GM12878 (cell line): ENCODE measurements at regions not wholly inside any gene's neighbourhood (a gene's known extent, or its start where the extent isn't known, plus 50 kb on each side); places are given as distances from the start of the nearest gene placed in this dataset.

Experiments used
- ATF3 ChIP-seq: IDR thresholded peaks from 2 replicates; pipeline ENCODE4 v1.6.1; 2011; ENCODE audit warnings: low read depth, mild to moderate bottlenecking, low read length, moderate library complexity, borderline replicate concordance; ENCODE audit errors: extremely low read depth
- CHD4 ChIP-seq: fragments of 200-600 bp; sonication (generic); IDR thresholded peaks from 2 replicates; pipeline ENCODE4 v1.6.1; 2016; ENCODE audit warnings: mild to moderate bottlenecking
- CTCF ChIP-seq, 3 experiments: IDR thresholded peaks in 2 of 3; conservative IDR thresholded peaks in 1 of 3; 2 replicates each; pipeline ENCODE4 v1.5.1; 2011; ENCODE audit warnings: low read depth in 3 of 3, low read length in 3 of 3, mild to moderate bottlenecking in 3 of 3, control low read depth in 2 of 3, moderate library complexity in 2 of 3, inconsistent platforms in 1 of 3, mixed read lengths in 1 of 3; ENCODE audit not compliant: control insufficient read depth in 2 of 3, insufficient read depth in 1 of 3; ENCODE audit errors: extremely low read depth in 1 of 3
- ELK1 ChIP-seq: IDR thresholded peaks from 2 replicates; pipeline ENCODE4 v1.6.1; 2012; ENCODE audit warnings: low read depth, low read length, improper control_type of control experiment
- EP300 ChIP-seq, 2 experiments: fragments of 150-350 bp in 1 of 2; IDR thresholded peaks; 2 replicates each; pipeline ENCODE4 v1.6.1; 2011 to 2012; ENCODE audit warnings: low read depth in 2 of 2, low read length in 2 of 2, borderline replicate concordance in 1 of 2, improper control_type of control experiment in 1 of 2, inconsistent platforms in 1 of 2; ENCODE audit not compliant: control insufficient read depth in 1 of 2
- GABPA ChIP-seq: IDR thresholded peaks from 2 replicates; pipeline ENCODE4 v1.6.1; 2014; ENCODE audit warnings: antibody characterized with exemption, low read depth, mild to moderate bottlenecking, inconsistent platforms
- POLR2A ChIP-seq: IDR thresholded peaks from 2 replicates; pipeline ENCODE4 v1.6.1; 2011; ENCODE audit warnings: low read depth, mild to moderate bottlenecking, low read length
- POLR2AphosphoS5 ChIP-seq: IDR thresholded peaks from 2 replicates; pipeline ENCODE4 v1.6.1; 2011; ENCODE audit warnings: mild to moderate bottlenecking, low read length, inconsistent platforms
- SMC3 ChIP-seq: IDR thresholded peaks from 2 replicates; pipeline ENCODE4 v1.6.1; 2011; ENCODE audit warnings: low read length, improper control_type of control experiment, borderline replicate concordance
- SREBF2 ChIP-seq: IDR thresholded peaks from 2 replicates; pipeline ENCODE4 v1.6.1; 2012; ENCODE audit warnings: mild to moderate bottlenecking, low read length
- TCF7 ChIP-seq: IDR thresholded peaks from 2 replicates; pipeline ENCODE4 v1.6.1; 2014; ENCODE audit warnings: antibody characterized with exemption, borderline replicate concordance

- TF ChIP-seq CHD4, result no peak
- no peak for TF ChIP-seq GABPA
- no peak for TF ChIP-seq ATF3
- TF ChIP-seq POLR2AphosphoS5, result no peak
- TF ChIP-seq EP300 (IDR thresholded peaks at IDR 0.05; ENCODE audit: borderline replicate concordance in 1 of 2, control insufficient read depth in 1 of 2, low read depth in 2 of 2, low read length in 2 of 2), result no peak
- TF ChIP-seq SMC3, result no peak
- TF ChIP-seq CTCF (IDR thresholded peaks at IDR 0.05 in 2 of 3, conservative IDR thresholded peaks at IDR 0.05 in 1 of 3; ENCODE audit: control insufficient read depth in 2 of 3, extremely low read depth in 1 of 3, insufficient read depth in 1 of 3, low read depth in 3 of 3, low read length in 3 of 3), result no peak
- no peak for TF ChIP-seq ELK1
- TF ChIP-seq TCF7, result no peak
- TF ChIP-seq SREBF2, result no peak
- TF ChIP-seq POLR2A, result no peak
Measured at GRCh38 chr10:2604891-2605290, 462.5 kb upstream of the PFKP start.
